Iris pigment epithelial cell (primary cell): ENCODE measurements at regions not wholly inside any gene's neighbourhood (a gene's known extent, or its start where the extent isn't known, plus 50 kb on each side); places are given as distances from the start of the nearest gene placed in this dataset.
"Not testable (repeated sequence)": the region's sequence is repeated elsewhere in the genome, so short reads cannot be mapped to it uniquely, and the experiment has no call there.

Experiments
- DNase-seq: peaks from one replicate; pipeline ENCODE4 v3.0.0-alpha.2; 2011; ENCODE audit warnings: low read depth

GRCh38 chr6:15176816-15177370 is 69.0 kb upstream of the JARID2 start:
- DNase-seq = no peak

DNA sequence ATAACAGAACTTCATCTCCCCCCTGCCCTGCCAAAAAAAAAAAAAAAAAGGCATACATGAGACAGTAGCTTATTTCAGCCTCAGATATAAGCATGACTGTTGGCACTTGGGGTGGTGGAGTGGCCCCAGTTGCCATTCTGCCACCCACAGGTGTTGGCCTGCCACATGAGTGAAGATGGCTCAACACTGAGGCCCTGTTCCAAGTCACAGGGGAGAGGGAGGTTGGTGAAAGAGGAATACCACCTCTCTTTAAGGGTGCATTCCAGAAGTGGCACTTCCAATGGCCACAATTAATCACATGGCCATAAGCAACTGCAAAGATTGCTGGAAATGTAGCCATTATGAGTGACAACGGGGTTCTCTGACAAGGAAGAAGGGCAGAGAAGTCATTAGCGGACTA is 61.9 kb upstream of the JARID2 start:
- DNase-seq = no peak

GRCh38 chr6:15184441-15184861 is 61.4 kb upstream of the JARID2 start:
- no peak for DNase-seq

GRCh38 chr6:15185111-15185510 is 60.8 kb upstream of the JARID2 start:
- not testable (repeated sequence) for DNase-seq

- not testable (repeated sequence) for DNase-seq
Observed at GRCh38 chr6:15193451-15193850, 52.4 kb upstream of the JARID2 start.

- DNase-seq = no peak
Observed at GRCh38 chr6:15194453-15194852, 51.4 kb upstream of the JARID2 start.
